GM21367 (cell line): ENCODE measurements at regions not wholly inside any gene's neighbourhood (a gene's known extent, or its start where the extent isn't known, plus 50 kb on each side); places are given as distances from the start of the nearest gene placed in this dataset.

Experiments used
- ATAC-seq: cut with Tn5 transposase; IDR thresholded peaks from one replicate; pipeline ENCODE4 v1.9.1; 2021; ENCODE audit not compliant: unreplicated experiment

- ATAC-seq = no peak
These were observed 189.0 kb downstream of the LYPLAL1 start for GRCh38 chr1:219362702-219363101.

GRCh38 chr1:219359126-219359525 is 185.4 kb downstream of the LYPLAL1 start:
- ATAC-seq = no peak

GRCh38 chr1:219358080-219358479 is 184.4 kb downstream of the LYPLAL1 start:
- no peak for ATAC-seq

- ATAC-seq = no peak
These were observed 181.3 kb downstream of the LYPLAL1 start for GRCh38 chr1:219354962-219355361.

- no peak for ATAC-seq
These were observed 179.4 kb downstream of the LYPLAL1 start for GRCh38 chr1:219352961-219353651.

GRCh38 chr1:219350172-219350931 is 176.7 kb downstream of the LYPLAL1 start:
- ATAC-seq = no peak

GRCh38 chr1:219347921-219348391 is 174.3 kb downstream of the LYPLAL1 start:
- no peak for ATAC-seq

GRCh38 chr1:219347376-219347775 is 173.7 kb downstream of the LYPLAL1 start:
- no peak for ATAC-seq

- no peak for ATAC-seq
These were observed 172.3 kb downstream of the LYPLAL1 start for GRCh38 chr1:219345953-219346352.

GRCh38 chr1:219342836-219343235 is 169.2 kb downstream of the LYPLAL1 start:
- ATAC-seq = no peak

GRCh38 chr1:219340796-219341195 is 167.1 kb downstream of the LYPLAL1 start:
- no peak for ATAC-seq

GRCh38 chr1:219339466-219339865 is 165.8 kb downstream of the LYPLAL1 start:
- no peak for ATAC-seq

- no peak for ATAC-seq
These were observed 163.9 kb downstream of the LYPLAL1 start for GRCh38 chr1:219337588-219337987.

- ATAC-seq = no peak
These were observed 159.9 kb downstream of the LYPLAL1 start for GRCh38 chr1:219333626-219334025.

GRCh38 chr1:219331424-219331823 is 157.7 kb downstream of the LYPLAL1 start:
- no peak for ATAC-seq

- no peak for ATAC-seq
These were observed 157.0 kb downstream of the LYPLAL1 start for GRCh38 chr1:219330669-219331068.

- ATAC-seq = no peak
These were observed 156.3 kb downstream of the LYPLAL1 start for GRCh38 chr1:219330001-219330400.

GRCh38 chr1:219329578-219329977 is 155.9 kb downstream of the LYPLAL1 start:
- ATAC-seq = no peak

GRCh38 chr1:219326843-219327242 is 153.2 kb downstream of the LYPLAL1 start:
- no peak for ATAC-seq

- ATAC-seq = peak; percentile 14
These were observed 151.7 kb downstream of the LYPLAL1 start for GRCh38 chr1:219325368-219325742.

- ATAC-seq = peak; percentile 60
These were observed 151.1 kb downstream of the LYPLAL1 start for GRCh38 chr1:219324629-219325367.

GRCh38 chr1:219324171-219324570 is 150.5 kb downstream of the LYPLAL1 start:
- ATAC-seq = no peak
